Right renal cortex interstitium (tissue), 3 donors: ENCODE measurements at regions not wholly inside any gene's neighbourhood (a gene's known extent, or its start where the extent isn't known, plus 50 kb on each side); places are given as distances from the start of the nearest gene placed in this dataset.
A peak's percentile ranks its signal among the peaks of the same experiment; 100 is the strongest.
"Not testable (repeated sequence)": the region's sequence is repeated elsewhere in the genome, so short reads cannot be mapped to it uniquely, and the experiment has no call there.

Experiments used
- DNase-seq, 3 donors: peaks; one replicate each; pipeline ENCODE4 v3.0.0-alpha.2; 2013; ENCODE audit warnings: low read depth in 3 of 3, low spot score in 2 of 3

GRCh38 chr19:23984911-23985310 lies 70.2 kb downstream of the ZNF726 start:
- not testable (repeated sequence) for DNase-seq

GRCh38 chr19:23986623-23987022 lies 71.9 kb downstream of the ZNF726 start:
- DNase-seq, result no peak

GRCh38 chr19:23991170-23991569 lies 76.5 kb downstream of the ZNF726 start:
- no peak for DNase-seq

GRCh38 chr19:23992348-23992747 lies 77.7 kb downstream of the ZNF726 start:
- no peak for DNase-seq

GRCh38 chr19:23993440-23993839 lies 78.8 kb downstream of the ZNF726 start:
- no peak for DNase-seq

- DNase-seq, result no peak
Observed at GRCh38 chr19:23996549-23996948, 81.9 kb downstream of the ZNF726 start.

GRCh38 chr19:23998568-23998967 lies 83.9 kb downstream of the ZNF726 start:
- no peak for DNase-seq

GRCh38 chr19:23999821-24000610 lies 85.3 kb downstream of the ZNF726 start:
- no peak for DNase-seq

GRCh38 chr19:24000656-24001055 lies 86.0 kb downstream of the ZNF726 start:
- DNase-seq, result no peak

- no peak for DNase-seq
Observed at GRCh38 chr19:24002256-24002945, 84.6 kb upstream of the ZNF254 start.

GRCh38 chr19:24003537-24003936 lies 83.5 kb upstream of the ZNF254 start:
- DNase-seq, result no peak

- no peak for DNase-seq
Observed at GRCh38 chr19:24004166-24004565, 82.8 kb upstream of the ZNF254 start.

- no peak for DNase-seq
Observed at GRCh38 chr19:24029941-24030636, 56.9 kb upstream of the ZNF254 start.

GRCh38 chr19:24032651-24033050 lies 54.3 kb upstream of the ZNF254 start:
- no peak for DNase-seq

- DNase-seq, result peak; percentile 87 to 90 (median 89)
Observed at GRCh38 chr19:24033301-24033962, 53.6 kb upstream of the ZNF254 start.

- DNase-seq, result peak; percentile 27 to 54 (median 31)
Observed at GRCh38 chr19:24033963-24034342, 53.0 kb upstream of the ZNF254 start.

- not testable (repeated sequence) for DNase-seq
Observed at GRCh38 chr19:24035261-24035880, 51.6 kb upstream of the ZNF254 start.
